ENCODE measurements at regions not wholly inside any gene's neighbourhood (a gene's known extent, or its start where the extent isn't known, plus 50 kb on each side); places are given as distances from the start of the nearest gene placed in this dataset.

- POLR2A ChIA-PET = no interaction called here
- DNase-seq (ENCODE audit: extremely low spot score) = no peak
- no peak for TF ChIP-seq CTCF (IDR thresholded peaks at IDR 0.05; ENCODE audit: control extremely low read depth, extremely low read depth, low read depth, missing control alignments)
- CTCF ChIA-PET = no interaction called here
Observed at GRCh38 chr1:29414086-29414485, 177.8 kb downstream of the PTPRU start.

- ChIA-PET POLR2A (no interaction called here), CTCF (no interaction called here)
- DNase-seq (ENCODE audit: extremely low spot score) = no peak
- no peak for TF ChIP-seq CTCF (IDR thresholded peaks at IDR 0.05; ENCODE audit: control extremely low read depth, extremely low read depth, low read depth, missing control alignments)
Observed at GRCh38 chr1:29413661-29414060, 177.3 kb downstream of the PTPRU start.

GRCh38 chr1:29412591-29412990, 176.3 kb downstream of the PTPRU start:
- ChIA-PET CTCF (no interaction called here), POLR2A (no interaction called here)
- DNase-seq (ENCODE audit: extremely low spot score) = no peak
- TF ChIP-seq CTCF (IDR thresholded peaks at IDR 0.05; ENCODE audit: control extremely low read depth, extremely low read depth, low read depth, missing control alignments) = no peak

- no peak for DNase-seq (ENCODE audit: extremely low spot score)
- POLR2A ChIA-PET = no interaction called here
- no peak for TF ChIP-seq CTCF (IDR thresholded peaks at IDR 0.05; ENCODE audit: control extremely low read depth, extremely low read depth, low read depth, missing control alignments)
- CTCF ChIA-PET = interaction anchor here (1.5 kb wide), 1 partner anchor 13 kb away, joined by 3 read pairs; no protein-coding TSS in a partner anchor
Observed at GRCh38 chr1:29410476-29410875, 174.2 kb downstream of the PTPRU start.

GRCh38 chr1:29409616-29410015, 173.3 kb downstream of the PTPRU start:
- CTCF ChIA-PET = interaction anchor here (1.1 kb wide), 1 partner anchor 94 kb away, joined by 3 read pairs; no protein-coding TSS in a partner anchor
- TF ChIP-seq CTCF (IDR thresholded peaks at IDR 0.05; ENCODE audit: control extremely low read depth, extremely low read depth, low read depth, missing control alignments) = no peak
- no peak for DNase-seq (ENCODE audit: extremely low spot score)
- POLR2A ChIA-PET = no interaction called here

GRCh38 chr1:29408831-29409605, 172.7 kb downstream of the PTPRU start:
- DNase-seq (ENCODE audit: extremely low spot score) = no peak
- ChIA-PET CTCF (interaction anchor here (1.1 kb wide), 1 partner anchor 93 kb away, joined by 3 read pairs; no protein-coding TSS in a partner anchor), POLR2A (interaction anchor here (0.8 kb wide), 1 partner anchor 81 kb away, joined by 3 read pairs; no protein-coding TSS in a partner anchor)
- no peak for TF ChIP-seq CTCF (IDR thresholded peaks at IDR 0.05; ENCODE audit: control extremely low read depth, extremely low read depth, low read depth, missing control alignments)

All from GM10248 (cell line).